ENCODE measurements at regions not wholly inside any gene's neighbourhood (a gene's known extent, or its start where the extent isn't known, plus 50 kb on each side); places are given as distances from the start of the nearest gene placed in this dataset.

DNA sequence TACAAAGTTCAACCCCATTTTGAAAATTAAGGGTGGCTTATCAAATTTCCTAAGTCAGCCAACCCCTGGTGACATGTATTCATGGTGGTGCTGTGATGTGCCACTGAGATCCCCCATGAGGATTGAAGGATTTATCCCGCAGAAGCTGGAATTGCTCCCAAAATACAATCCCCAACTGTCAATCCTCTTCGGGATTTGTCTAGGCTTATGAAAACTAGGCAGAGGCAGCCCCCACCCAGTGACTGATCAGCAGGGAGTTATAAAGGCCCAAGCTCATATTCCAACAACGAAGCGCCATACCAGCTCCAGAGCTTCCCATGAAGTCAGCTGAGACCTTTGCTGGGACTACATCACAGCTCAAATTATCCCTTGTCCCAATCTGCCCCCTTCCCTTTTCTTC, 316.0 kb downstream of the ENC1 start:
- H3K79me2 ChIP-seq (ENCODE audit: control insufficient read depth, insufficient read depth, low read length) = no peaks in the 10 kb centered on the region
- H4K20me1 ChIP-seq (ENCODE audit: control insufficient read depth, insufficient read depth) = no peaks in the 10 kb centered on the region
- no peaks in the 10 kb centered on the region; the same call in 2 of the 3 replicates for H3K9me3 ChIP-seq (replicated peaks; ENCODE audit: control insufficient read depth, insufficient read depth, low read length)
- H3K27ac ChIP-seq (ENCODE audit: control insufficient read depth, insufficient read depth) = no peak overlapping the region
- no TSS peak for BruUV-seq (replicated peaks)
- H3K36me3 ChIP-seq (ENCODE audit: control insufficient read depth in 2 of 2, insufficient read depth in 2 of 2, low read length in 1 of 2) = no peaks in the 10 kb centered on the region
- 83% methylated on average over 4 of the region's 4 CpGs for WGBS (ENCODE audit: insufficient coverage, insufficient replicate concordance, low lambda C conversion rate, missing lambda C conversion rate)
- intact Hi-C loops (cut with micrococcal nuclease; ENCODE audit: unreplicated experiment) = loop anchor here (2.0 to 10.0 kb wide), 2 partner anchors 170 to 316 kb away; partner anchors contain the start of gene ENC1
- H3K9ac ChIP-seq (ENCODE audit: control insufficient read depth, insufficient read depth, low read length) = no peak overlapping the region
- H3K4me2 ChIP-seq (ENCODE audit: control insufficient read depth, insufficient read depth) = no peak overlapping the region
- ATAC-seq (no peak), DNase-seq (ENCODE audit: low read depth, low spot score) (no peak), FAIRE-seq (no peak)
- CTCF ChIA-PET = interaction anchor here (1.1 kb wide), 1 partner anchor 325 kb away, joined by 3 read pairs; no protein-coding TSS in a partner anchor
- H2AFZ ChIP-seq (ENCODE audit: control insufficient read depth, low read depth, low read length) = no peak overlapping the region
- RAD21 ChIA-PET (ENCODE audit: unreplicated experiment) = no interaction called here
- in situ Hi-C loops (cut with MboI) = no loop called here
- no peak overlapping the region for H3K4me3 ChIP-seq
- H3K27me3 ChIP-seq (replicated peaks in 1 of 2; ENCODE audit: control insufficient read depth in 2 of 2, insufficient read depth in 2 of 2, low read length in 1 of 2) = no peaks in the 10 kb centered on the region
- SMC1A ChIA-PET (ENCODE audit: uncharacterized antibody, unreplicated experiment) = interaction anchor here (1.4 to 1.7 kb wide), 2 partner anchors 18 to 36 kb away, joined by 4 read pairs; no protein-coding TSS in a partner anchor
- peaks cover 13% of the 10 kb centered on the region for H3K4me1 ChIP-seq (ENCODE audit: control insufficient read depth, insufficient read depth, low read length)
- POLR2A ChIA-PET = no interaction called here
- TF ChIP-seq FOXM1 (IDR thresholded peaks at IDR 0.05; ENCODE audit: low read depth, low read length) (no peak), CHD1 (IDR thresholded peaks at IDR 0.05; ENCODE audit: low read depth, low read length) (no peak), MEF2B (IDR thresholded peaks at IDR 0.05; ENCODE audit: partially characterized antibody, poor library complexity, severe bottlenecking) (no peak), SIX5 (IDR thresholded peaks at IDR 0.05; ENCODE audit: low read depth, low read length, severe bottlenecking) (no peak), SPI1 (IDR thresholded peaks at IDR 0.05; ENCODE audit: borderline replicate concordance, insufficient read depth, low read depth, low read length) (no peak), SMC3 (IDR thresholded peaks at IDR 0.05; ENCODE audit: borderline replicate concordance, low read length) (no peak), POLR2A (IDR thresholded peaks at IDR 0.05; ENCODE audit: low read depth, low read length) (no peak), CREM (IDR thresholded peaks at IDR 0.05; ENCODE audit: low read depth) (no peak), MYB (IDR thresholded peaks at IDR 0.05; ENCODE audit: borderline replicate concordance, low read depth, low read length) (no peak), HDGF (IDR thresholded peaks at IDR 0.05) (no peak)
- TF ChIP-seq, protein P1, sequence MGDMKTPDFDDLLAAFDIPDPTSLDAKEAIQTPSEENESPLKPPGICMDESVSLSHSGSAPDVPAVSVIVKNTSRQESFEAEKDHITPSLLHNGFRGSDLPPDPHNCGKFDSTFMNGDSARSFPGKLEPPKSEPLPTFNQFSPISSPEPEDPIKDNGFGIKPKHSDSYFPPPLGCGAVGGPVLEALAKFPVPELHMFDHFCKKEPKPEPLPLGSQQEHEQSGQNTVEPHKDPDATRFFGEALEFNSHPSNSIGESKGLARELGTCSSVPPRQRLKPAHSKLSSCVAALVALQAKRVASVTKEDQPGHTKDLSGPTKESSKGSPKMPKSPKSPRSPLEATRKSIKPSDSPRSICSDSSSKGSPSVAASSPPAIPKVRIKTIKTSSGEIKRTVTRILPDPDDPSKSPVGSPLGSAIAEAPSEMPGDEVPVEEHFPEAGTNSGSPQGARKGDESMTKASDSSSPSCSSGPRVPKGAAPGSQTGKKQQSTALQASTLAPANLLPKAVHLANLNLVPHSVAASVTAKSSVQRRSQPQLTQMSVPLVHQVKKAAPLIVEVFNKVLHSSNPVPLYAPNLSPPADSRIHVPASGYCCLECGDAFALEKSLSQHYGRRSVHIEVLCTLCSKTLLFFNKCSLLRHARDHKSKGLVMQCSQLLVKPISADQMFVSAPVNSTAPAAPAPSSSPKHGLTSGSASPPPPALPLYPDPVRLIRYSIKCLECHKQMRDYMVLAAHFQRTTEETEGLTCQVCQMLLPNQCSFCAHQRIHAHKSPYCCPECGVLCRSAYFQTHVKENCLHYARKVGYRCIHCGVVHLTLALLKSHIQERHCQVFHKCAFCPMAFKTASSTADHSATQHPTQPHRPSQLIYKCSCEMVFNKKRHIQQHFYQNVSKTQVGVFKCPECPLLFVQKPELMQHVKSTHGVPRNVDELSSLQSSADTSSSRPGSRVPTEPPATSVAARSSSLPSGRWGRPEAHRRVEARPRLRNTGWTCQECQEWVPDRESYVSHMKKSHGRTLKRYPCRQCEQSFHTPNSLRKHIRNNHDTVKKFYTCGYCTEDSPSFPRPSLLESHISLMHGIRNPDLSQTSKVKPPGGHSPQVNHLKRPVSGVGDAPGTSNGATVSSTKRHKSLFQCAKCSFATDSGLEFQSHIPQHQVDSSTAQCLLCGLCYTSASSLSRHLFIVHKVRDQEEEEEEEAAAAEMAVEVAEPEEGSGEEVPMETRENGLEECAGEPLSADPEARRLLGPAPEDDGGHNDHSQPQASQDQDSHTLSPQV (IDR thresholded peaks at IDR 0.05) = no peak
- TF ChIP-seq, protein P2, sequence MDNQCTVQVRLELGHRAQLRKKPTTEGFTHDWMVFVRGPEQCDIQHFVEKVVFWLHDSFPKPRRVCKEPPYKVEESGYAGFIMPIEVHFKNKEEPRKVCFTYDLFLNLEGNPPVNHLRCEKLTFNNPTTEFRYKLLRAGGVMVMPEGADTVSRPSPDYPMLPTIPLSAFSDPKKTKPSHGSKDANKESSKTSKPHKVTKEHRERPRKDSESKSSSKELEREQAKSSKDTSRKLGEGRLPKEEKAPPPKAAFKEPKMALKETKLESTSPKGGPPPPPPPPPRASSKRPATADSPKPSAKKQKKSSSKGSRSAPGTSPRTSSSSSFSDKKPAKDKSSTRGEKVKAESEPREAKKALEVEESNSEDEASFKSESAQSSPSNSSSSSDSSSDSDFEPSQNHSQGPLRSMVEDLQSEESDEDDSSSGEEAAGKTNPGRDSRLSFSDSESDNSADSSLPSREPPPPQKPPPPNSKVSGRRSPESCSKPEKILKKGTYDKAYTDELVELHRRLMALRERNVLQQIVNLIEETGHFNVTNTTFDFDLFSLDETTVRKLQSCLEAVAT (IDR thresholded peaks at IDR 0.05) = no peak
